Pons (tissue), 1 donor: ENCODE measurements at regions not wholly inside any gene's neighbourhood (a gene's known extent, or its start where the extent isn't known, plus 50 kb on each side); places are given as distances from the start of the nearest gene placed in this dataset.

ENCODE experiments used
- DNase-seq: peaks from one replicate; pipeline ENCODE4 v3.0.0-alpha.2; 2016; ENCODE audit warnings: low spot score

GRCh38 chr18:50492097-50492496 is 67.8 kb upstream of the MAPK4 start:
- DNase-seq = no peak

DNA sequence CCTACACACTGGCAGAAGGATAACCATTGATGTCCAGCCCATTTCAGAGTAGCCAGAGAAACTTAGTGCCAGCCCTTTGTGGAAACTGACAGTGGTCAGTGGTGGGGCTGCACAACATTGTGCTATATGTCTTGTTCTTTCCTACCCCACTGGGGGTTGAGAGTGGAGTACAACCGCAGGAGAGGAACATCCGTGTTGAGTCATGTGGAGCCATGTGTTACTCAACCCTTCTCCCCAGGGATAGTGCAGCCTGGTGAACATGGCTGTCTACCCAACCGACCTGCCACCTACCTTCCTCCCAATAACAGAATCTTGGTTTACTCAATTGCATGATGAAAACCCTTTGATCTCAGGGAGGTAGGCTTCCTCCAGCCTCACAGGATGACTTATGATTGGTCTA is 65.3 kb upstream of the MAPK4 start:
- no peak for DNase-seq

DNA sequence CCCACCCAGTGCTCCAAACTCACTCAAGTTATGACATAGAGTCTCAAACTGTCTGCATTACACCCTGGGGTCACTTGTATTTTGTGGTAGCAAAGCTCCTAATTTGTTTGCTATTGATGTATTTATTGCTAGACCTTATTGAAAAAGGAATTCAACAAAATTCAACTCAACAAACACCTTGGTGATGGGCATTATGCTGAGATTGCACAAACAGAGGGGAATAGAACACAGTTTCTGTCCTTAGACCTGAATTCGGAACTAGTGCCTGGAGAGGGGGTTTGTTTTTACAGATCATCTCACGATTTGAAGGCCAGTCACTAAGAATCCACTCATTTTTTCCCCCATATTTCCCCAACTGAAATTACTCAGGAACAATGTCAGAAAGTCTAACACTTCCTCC is 53.5 kb upstream of the MAPK4 start:
- DNase-seq = no peak

DNA sequence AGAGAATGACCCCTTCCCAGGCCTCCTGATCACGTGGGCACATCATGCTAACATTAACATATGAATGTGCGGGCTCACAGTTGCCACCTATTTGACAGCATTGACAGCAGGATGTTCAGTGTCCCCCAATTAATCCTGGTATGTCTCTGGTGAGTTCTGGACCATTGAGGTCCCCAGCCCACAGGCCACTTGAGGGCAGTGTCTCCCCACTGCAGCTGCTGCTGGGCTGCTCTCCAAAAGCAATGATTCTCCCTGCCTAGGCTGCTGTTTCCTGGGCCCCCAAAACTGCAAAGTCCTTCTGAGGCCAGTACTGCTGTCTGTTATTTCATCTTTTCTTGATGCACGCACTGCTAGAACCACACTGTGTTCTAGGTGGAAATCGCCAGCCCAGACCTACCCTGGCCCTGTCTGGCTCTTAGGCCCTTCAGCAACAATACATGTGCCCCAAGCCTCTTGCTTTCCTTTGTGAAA is 52.7 kb upstream of the MAPK4 start:
- DNase-seq = no peak

DNA sequence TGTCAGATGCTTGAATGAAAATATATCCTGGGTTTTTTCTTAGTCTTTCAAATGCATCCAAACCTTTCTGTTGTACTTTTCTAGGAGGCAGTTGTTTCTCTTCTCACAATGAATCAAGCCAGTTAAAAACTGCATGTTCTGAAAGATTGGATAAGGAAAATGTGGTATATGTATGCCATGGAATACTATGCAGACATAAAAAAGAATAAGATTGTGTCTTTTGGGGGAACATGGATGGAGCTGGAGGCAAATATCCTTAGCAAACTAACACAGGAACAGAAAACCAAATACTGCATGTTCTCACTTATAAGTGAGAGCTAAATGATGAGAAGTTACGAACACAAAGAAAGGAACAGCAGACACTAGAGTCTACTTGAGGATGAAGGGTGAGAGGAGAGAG is 51.7 kb upstream of the MAPK4 start:
- DNase-seq = no peak

GRCh38 chr18:50509012-50509411 is 50.9 kb upstream of the MAPK4 start:
- peak; percentile 50 for DNase-seq
